ENCODE measurements at regions not wholly inside any gene's neighbourhood (a gene's known extent, or its start where the extent isn't known, plus 50 kb on each side); places are given as distances from the start of the nearest gene placed in this dataset.

GRCh38 chr11:133656082-133656635 is 123.9 kb upstream of the OPCML start:
- no peak overlapping the region for H3K27ac ChIP-seq (ENCODE audit: extremely low read length, insufficient read depth, low read length)
- no peak for ATAC-seq
- no peaks in the 10 kb centered on the region for H3K79me2 ChIP-seq (ENCODE audit: insufficient read depth, low read length)
- no peak for DNase-seq (ENCODE audit: low spot score)
- POLR2A ChIA-PET: no interaction called here
- no peak for FAIRE-seq
- H3K27me3 ChIP-seq (ENCODE audit: control insufficient read depth in 1 of 2, insufficient read depth in 2 of 2, low read length in 2 of 2): 0 out of 5 replicates have a peak, but pooled peaks cover 0 to 8% of the 10 kb centered on the region in 2 experiments
- no peaks in the 10 kb centered on the region for H4K20me1 ChIP-seq (ENCODE audit: insufficient read depth, low read length)
- BruUV-seq (replicated peaks): no TSS peak
- no peak overlapping the region for H2AFZ ChIP-seq (ENCODE audit: low read length)
- CTCF ChIA-PET (ENCODE audit: low intra/inter-chr PET ratio, low total read pairs): no interaction called here
- H3K4me1 ChIP-seq (ENCODE audit: insufficient read depth, low read length): no peaks in the 10 kb centered on the region
- in situ Hi-C loops (cut with HindIII; ENCODE audit: extremely low pct_ligation_motif_present, low pct_unique_long_range_greater_than_20kb): no loop called here
- intact Hi-C loops (cut with micrococcal nuclease; ENCODE audit: unreplicated experiment): no loop called here
- H3K9ac ChIP-seq (ENCODE audit: insufficient read depth, low read depth, low read length): no peak overlapping the region
- H3K4me3 ChIP-seq (replicated peaks in 1 of 3; ENCODE audit: insufficient read depth in 1 of 3, low read depth in 2 of 3, low read length in 3 of 3): no peak overlapping the region
- WGBS (ENCODE audit: low lambda C conversion rate): 0% methylated on average over 2 of the region's 13 CpGs
- H3K36me3 ChIP-seq (replicated peaks in 1 of 2; ENCODE audit: control insufficient read depth in 1 of 2, insufficient read depth in 2 of 2, low read length in 2 of 2): no peaks in the 10 kb centered on the region
- no peaks in the 10 kb centered on the region for H3K9me3 ChIP-seq (ENCODE audit: low read length)
- TF ChIP-seq ASH2L (IDR thresholded peaks at IDR 0.05; ENCODE audit: insufficient read length, low read depth, low read length) (no peak), ZSCAN12 (CRISPR knock-in tag; IDR thresholded peaks at IDR 0.05) (no peak), WIZ (CRISPR knock-in tag; IDR thresholded peaks at IDR 0.05) (no peak), ZNF207 (IDR thresholded peaks at IDR 0.05; ENCODE audit: borderline replicate concordance) (no peak), KDM5A (IDR thresholded peaks at IDR 0.05; ENCODE audit: borderline replicate concordance, low read length) (no peak), TRIM24 (CRISPR knock-in tag; IDR thresholded peaks at IDR 0.05) (no peak), SNAPC2 (CRISPR knock-in tag; IDR thresholded peaks at IDR 0.05) (no peak), ONECUT2 (CRISPR knock-in tag; IDR thresholded peaks at IDR 0.05) (no peak), ZNF530 (CRISPR knock-in tag; IDR thresholded peaks at IDR 0.05; ENCODE audit: low read depth) (no peak), EEA1 (CRISPR knock-in tag; IDR thresholded peaks at IDR 0.05; ENCODE audit: borderline replicate concordance) (no peak)
- TF ChIP-seq, protein P1, sequence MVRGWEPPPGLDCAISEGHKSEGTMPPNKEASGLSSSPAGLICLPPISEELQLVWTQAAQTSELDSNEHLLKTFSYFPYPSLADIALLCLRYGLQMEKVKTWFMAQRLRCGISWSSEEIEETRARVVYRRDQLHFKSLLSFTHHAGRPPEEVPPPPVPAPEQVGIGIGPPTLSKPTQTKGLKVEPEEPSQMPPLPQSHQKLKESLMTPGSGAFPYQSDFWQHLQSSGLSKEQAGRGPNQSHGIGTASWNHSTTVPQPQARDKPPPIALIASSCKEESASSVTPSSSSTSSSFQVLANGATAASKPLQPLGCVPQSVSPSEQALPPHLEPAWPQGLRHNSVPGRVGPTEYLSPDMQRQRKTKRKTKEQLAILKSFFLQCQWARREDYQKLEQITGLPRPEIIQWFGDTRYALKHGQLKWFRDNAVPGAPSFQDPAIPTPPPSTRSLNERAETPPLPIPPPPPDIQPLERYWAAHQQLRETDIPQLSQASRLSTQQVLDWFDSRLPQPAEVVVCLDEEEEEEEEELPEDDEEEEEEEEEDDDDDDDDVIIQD (CRISPR knock-in tag; IDR thresholded peaks at IDR 0.05; ENCODE audit: low read depth): no peak
- H3K4me2 ChIP-seq (ENCODE audit: low read depth, low read length): no peak overlapping the region
